ENCODE measurements at regions not wholly inside any gene's neighbourhood (a gene's known extent, or its start where the extent isn't known, plus 50 kb on each side); places are given as distances from the start of the nearest gene placed in this dataset.

DNA sequence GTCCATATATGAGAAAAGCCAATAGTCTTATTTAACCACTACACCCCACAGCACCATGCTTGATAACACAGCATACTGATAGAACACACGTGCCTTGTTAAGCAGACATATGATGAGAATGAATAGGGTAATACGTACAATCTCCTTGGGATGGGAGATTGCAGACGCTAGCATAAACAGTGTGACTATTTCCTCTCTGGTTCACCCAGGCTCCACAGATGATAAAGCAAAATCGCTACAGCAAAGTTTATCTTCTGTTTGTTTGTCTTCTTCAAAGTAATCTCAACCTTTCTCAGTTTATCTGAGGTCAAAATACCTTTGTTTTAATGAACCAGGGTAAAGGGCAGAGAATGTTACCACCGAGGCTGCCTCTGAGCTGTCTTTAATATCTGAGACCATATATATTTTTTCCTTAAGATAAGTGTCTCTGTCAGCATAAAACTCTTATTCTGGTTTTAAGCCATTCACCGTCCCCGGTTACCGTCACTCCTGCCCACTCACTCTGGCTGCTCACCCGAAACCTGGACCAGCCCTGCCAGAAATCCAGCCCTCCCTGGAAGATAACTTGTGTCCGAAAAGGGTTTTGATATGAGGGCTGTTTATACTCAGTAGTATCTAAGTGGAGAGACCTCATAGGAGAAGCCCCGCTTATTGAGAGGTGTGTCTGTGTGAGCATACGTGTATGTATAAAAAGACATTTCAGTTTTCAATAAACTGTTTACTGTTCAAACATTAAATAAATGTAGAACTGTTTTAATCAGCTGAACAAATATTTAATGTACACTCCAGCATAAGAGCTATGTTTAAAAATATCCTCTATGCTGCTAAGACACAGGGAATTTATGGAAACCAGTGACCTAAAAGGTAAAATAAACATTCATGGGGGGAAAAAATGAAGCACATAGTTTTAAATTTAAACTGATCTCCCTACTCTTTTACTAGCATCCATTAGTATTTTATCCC is 465.4 kb downstream of the RASEF start:
- no peaks in the 10 kb centered on the region for H3K4me1 ChIP-seq (ENCODE audit: control insufficient read depth in 2 of 2, insufficient read depth in 1 of 2, low read depth in 1 of 2, low read length in 2 of 2)
- no peaks in the 10 kb centered on the region for H3K79me1 ChIP-seq (ENCODE audit: low read depth, low read length)
- H3K27ac ChIP-seq (replicated peaks; ENCODE audit: low read length) = no peak overlapping the region
- H4K8ac ChIP-seq (ENCODE audit: low read depth, low read length) = no peak overlapping the region
- no peak overlapping the region for H2AK5ac ChIP-seq (ENCODE audit: low read depth, low read length)
- H3K4me3 ChIP-seq (ENCODE audit: low read length in 2 of 2) = no peak overlapping the region
- DNase-seq (ENCODE audit: low spot score) = no peak
- no peak overlapping the region for H2BK120ac ChIP-seq (ENCODE audit: low read depth, low read length)
- H3K23ac ChIP-seq (ENCODE audit: low read depth, low read length, poor library complexity) = no peak overlapping the region
- H3K4ac ChIP-seq (ENCODE audit: low read length) = no peak overlapping the region
- no peaks in the 10 kb centered on the region for H3K27me3 ChIP-seq (ENCODE audit: control insufficient read depth in 3 of 3, insufficient read depth in 3 of 3, low read depth in 1 of 3, low read length in 3 of 3)
- no peak overlapping the region for H3K4me2 ChIP-seq (ENCODE audit: insufficient read depth, low read length, poor library complexity, severe bottlenecking)
- H4K91ac ChIP-seq (ENCODE audit: low read depth, low read length, poor library complexity) = no peak overlapping the region
- H3K9ac ChIP-seq (ENCODE audit: low read depth, low read length, poor library complexity) = no peak overlapping the region
- no peak overlapping the region for H2AFZ ChIP-seq (ENCODE audit: low read length)
- H3K36me3 ChIP-seq (replicated peaks in 1 of 2; ENCODE audit: control insufficient read depth in 2 of 2, insufficient read depth in 2 of 2, low read length in 2 of 2) = no peaks in the 10 kb centered on the region
- no peak overlapping the region for H2BK15ac ChIP-seq (ENCODE audit: low read length)
- WGBS, 2 donors (ENCODE audit: extremely low coverage in 2 of 2, insufficient read length in 2 of 2, insufficient replicate concordance in 1 of 2) = no CpG with 5 or more reads among the region's 12 CpGs
- no peak overlapping the region for H3K14ac ChIP-seq (ENCODE audit: low read length)
- no peak overlapping the region for H2BK12ac ChIP-seq (ENCODE audit: low read length)
- no peak overlapping the region for H2BK5ac ChIP-seq (ENCODE audit: low read length)
- no peak overlapping the region for H3K18ac ChIP-seq (ENCODE audit: low read length)
- H3K9me3 ChIP-seq (replicated peaks in 1 of 2; ENCODE audit: control insufficient read depth in 2 of 2, insufficient read depth in 1 of 2, low read depth in 1 of 2, low read length in 2 of 2) = no peaks in the 10 kb centered on the region

DNA sequence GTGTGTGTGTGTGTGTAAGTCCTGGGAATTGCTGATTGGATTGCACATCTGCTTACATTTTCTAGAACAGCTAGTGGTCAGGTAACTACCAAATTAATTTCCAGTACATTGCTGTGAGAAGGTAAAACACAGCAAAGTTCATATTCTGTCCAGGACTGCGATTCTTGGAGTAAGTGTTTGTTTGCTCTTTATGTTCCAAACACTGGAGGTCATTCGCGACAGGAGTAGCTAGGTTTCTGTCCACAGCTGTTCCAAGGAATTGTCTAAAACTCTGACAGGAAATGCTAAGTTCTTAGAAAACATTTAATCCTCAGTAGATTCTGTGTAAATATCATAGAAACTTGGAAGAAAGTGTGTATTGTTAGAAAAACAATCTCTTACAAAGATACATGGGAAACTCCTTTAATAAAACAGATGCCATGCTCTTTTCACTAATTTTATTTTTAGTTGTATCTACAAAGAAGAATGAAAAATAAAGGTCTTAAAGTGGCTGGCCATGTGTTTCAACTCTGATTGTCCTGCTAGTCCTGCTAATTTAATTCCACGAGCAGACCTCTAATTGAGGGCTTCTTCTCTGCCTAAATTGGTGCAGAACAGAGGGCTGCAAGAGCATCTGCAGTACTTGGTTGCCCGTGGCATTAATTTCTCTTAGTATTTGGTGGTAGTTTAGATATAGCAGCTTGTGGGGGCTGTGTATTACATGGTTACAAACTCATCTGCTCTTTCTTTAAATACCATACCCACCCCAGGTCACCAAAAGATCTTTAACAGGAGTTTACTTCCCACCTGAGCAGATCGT is 464.5 kb downstream of the RASEF start:
- Histone ChIP-seq H4K8ac (ENCODE audit: low read depth, low read length) (no peak overlapping the region), H2BK12ac (ENCODE audit: low read length) (no peak overlapping the region)

DNA sequence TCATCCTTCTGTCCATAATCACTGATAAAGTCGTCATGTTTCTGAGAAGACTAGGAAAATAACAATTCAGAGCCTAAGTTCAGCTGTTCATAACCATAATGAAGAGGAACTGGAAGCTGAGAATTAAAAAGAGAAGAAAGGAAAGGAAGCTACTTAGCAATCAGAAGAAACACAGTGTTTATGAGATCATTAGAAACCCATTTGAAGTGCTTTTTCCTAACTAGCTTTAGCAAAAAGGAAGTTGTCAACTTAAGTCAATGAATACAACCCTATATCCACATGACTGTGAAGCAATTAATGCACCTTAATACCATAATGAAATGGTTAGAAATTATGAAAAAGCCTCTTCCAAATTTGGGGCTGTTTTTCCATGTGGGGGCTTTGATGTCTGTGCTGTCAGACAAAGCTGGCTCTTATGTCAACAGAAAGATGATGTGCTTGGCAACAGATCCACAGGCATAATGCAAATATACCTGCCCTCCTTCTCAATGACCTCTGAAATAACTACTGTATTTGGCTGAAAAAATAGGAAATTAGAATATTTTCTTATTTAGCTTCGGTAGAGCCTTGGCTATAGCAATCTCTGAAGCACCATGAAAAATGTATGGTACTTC is 463.5 kb downstream of the RASEF start:
- no peak overlapping the region for H4K8ac ChIP-seq (ENCODE audit: low read depth, low read length)
- no peak overlapping the region for H2BK120ac ChIP-seq (ENCODE audit: low read depth, low read length)
- no CpG with 5 or more reads among the region's 2 CpGs for WGBS, 2 donors (ENCODE audit: extremely low coverage in 2 of 2, insufficient read length in 2 of 2, insufficient replicate concordance in 1 of 2)
- H2AFZ ChIP-seq (ENCODE audit: low read length) = no peak overlapping the region
- no peak overlapping the region for H2BK15ac ChIP-seq (ENCODE audit: low read length)
- no peak overlapping the region for H3K4me2 ChIP-seq (ENCODE audit: insufficient read depth, low read length, poor library complexity, severe bottlenecking)
- no peak overlapping the region for H3K4ac ChIP-seq (ENCODE audit: low read length)
- no peaks in the 10 kb centered on the region for H3K4me1 ChIP-seq (ENCODE audit: control insufficient read depth in 2 of 2, insufficient read depth in 1 of 2, low read depth in 1 of 2, low read length in 2 of 2)
- no peaks in the 10 kb centered on the region for H3K36me3 ChIP-seq (replicated peaks in 1 of 2; ENCODE audit: control insufficient read depth in 2 of 2, insufficient read depth in 2 of 2, low read length in 2 of 2)
- no peak overlapping the region for H3K27ac ChIP-seq (replicated peaks; ENCODE audit: low read length)
- H3K79me1 ChIP-seq (ENCODE audit: low read depth, low read length) = no peaks in the 10 kb centered on the region
- no peaks in the 10 kb centered on the region for H3K27me3 ChIP-seq (ENCODE audit: control insufficient read depth in 3 of 3, insufficient read depth in 3 of 3, low read depth in 1 of 3, low read length in 3 of 3)
- no peak overlapping the region for H3K9ac ChIP-seq (ENCODE audit: low read depth, low read length, poor library complexity)
- no peak overlapping the region for H4K91ac ChIP-seq (ENCODE audit: low read depth, low read length, poor library complexity)
- no peaks in the 10 kb centered on the region for H3K9me3 ChIP-seq (replicated peaks in 1 of 2; ENCODE audit: control insufficient read depth in 2 of 2, insufficient read depth in 1 of 2, low read depth in 1 of 2, low read length in 2 of 2)
- no peak overlapping the region for H3K18ac ChIP-seq (ENCODE audit: low read length)
- H2BK12ac ChIP-seq (ENCODE audit: low read length) = no peak overlapping the region
- no peak overlapping the region for H2AK5ac ChIP-seq (ENCODE audit: low read depth, low read length)
- no peak overlapping the region for H3K23ac ChIP-seq (ENCODE audit: low read depth, low read length, poor library complexity)
- DNase-seq (ENCODE audit: low spot score) = no peak
- H3K14ac ChIP-seq (ENCODE audit: low read length) = no peak overlapping the region
- no peak overlapping the region for H3K4me3 ChIP-seq (ENCODE audit: low read length in 2 of 2)
- H2BK5ac ChIP-seq (ENCODE audit: low read length) = no peak overlapping the region

More for the DNA sequence above, 464.5 kb downstream of the RASEF start:
- Histone ChIP-seq H2AFZ (ENCODE audit: low read length) (no peak overlapping the region), H4K91ac (ENCODE audit: low read depth, low read length, poor library complexity) (no peak overlapping the region), H2BK120ac (ENCODE audit: low read depth, low read length) (no peak overlapping the region), H3K18ac (ENCODE audit: low read length) (no peak overlapping the region), H3K4me2 (ENCODE audit: insufficient read depth, low read length, poor library complexity, severe bottlenecking) (no peak overlapping the region), H2BK5ac (ENCODE audit: low read length) (no peak overlapping the region), H3K27ac (replicated peaks; ENCODE audit: low read length) (no peak overlapping the region), H3K4ac (ENCODE audit: low read length) (no peak overlapping the region), H3K79me1 (ENCODE audit: low read depth, low read length) (no peaks in the 10 kb centered on the region), H3K4me1 (ENCODE audit: control insufficient read depth in 2 of 2, insufficient read depth in 1 of 2, low read depth in 1 of 2, low read length in 2 of 2) (no peaks in the 10 kb centered on the region), H3K4me3 (ENCODE audit: low read length in 2 of 2) (no peak overlapping the region), H3K23ac (ENCODE audit: low read depth, low read length, poor library complexity) (no peak overlapping the region), H3K27me3 (ENCODE audit: control insufficient read depth in 3 of 3, insufficient read depth in 3 of 3, low read depth in 1 of 3, low read length in 3 of 3) (no peaks in the 10 kb centered on the region), H2AK5ac (ENCODE audit: low read depth, low read length) (no peak overlapping the region), H3K14ac (ENCODE audit: low read length) (no peak overlapping the region), H3K9ac (ENCODE audit: low read depth, low read length, poor library complexity) (no peak overlapping the region), H3K36me3 (replicated peaks in 1 of 2; ENCODE audit: control insufficient read depth in 2 of 2, insufficient read depth in 2 of 2, low read length in 2 of 2) (no peaks in the 10 kb centered on the region), H3K9me3 (replicated peaks in 1 of 2; ENCODE audit: control insufficient read depth in 2 of 2, insufficient read depth in 1 of 2, low read depth in 1 of 2, low read length in 2 of 2) (no peaks in the 10 kb centered on the region), H2BK15ac (ENCODE audit: low read length) (no peak overlapping the region)
- no CpG with 5 or more reads among the region's 6 CpGs for WGBS, 2 donors (ENCODE audit: extremely low coverage in 2 of 2, insufficient read length in 2 of 2, insufficient replicate concordance in 1 of 2)
- DNase-seq (ENCODE audit: low spot score) = no peak
